ENCODE measurements at regions not wholly inside any gene's neighbourhood (a gene's known extent, or its start where the extent isn't known, plus 50 kb on each side); places are given as distances from the start of the nearest gene placed in this dataset.
"Not testable (repeated sequence)": the region's sequence is repeated elsewhere in the genome, so short reads cannot be mapped to it uniquely, and the experiment has no call there.

DNA sequence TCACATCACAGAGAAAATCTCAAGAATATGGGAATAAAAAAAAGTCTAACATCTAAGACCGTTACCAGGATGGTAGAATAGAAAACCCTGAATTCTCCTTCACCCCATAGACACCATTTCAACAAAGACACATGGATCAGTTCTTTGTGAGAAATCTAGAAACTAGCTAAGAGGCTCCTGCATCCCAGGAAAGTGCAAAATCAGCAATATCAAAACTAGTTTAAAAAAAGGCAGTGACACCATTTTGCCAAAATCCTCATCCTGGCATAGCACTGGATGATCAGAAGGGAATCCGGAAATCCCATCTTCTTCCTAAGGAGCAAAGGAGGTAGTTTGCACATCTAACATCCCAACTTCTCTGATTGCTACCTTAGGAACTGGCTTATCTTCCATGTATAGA, 88.9 kb upstream of the MAGEE2 start:
- DNase-seq: no peak

DNA sequence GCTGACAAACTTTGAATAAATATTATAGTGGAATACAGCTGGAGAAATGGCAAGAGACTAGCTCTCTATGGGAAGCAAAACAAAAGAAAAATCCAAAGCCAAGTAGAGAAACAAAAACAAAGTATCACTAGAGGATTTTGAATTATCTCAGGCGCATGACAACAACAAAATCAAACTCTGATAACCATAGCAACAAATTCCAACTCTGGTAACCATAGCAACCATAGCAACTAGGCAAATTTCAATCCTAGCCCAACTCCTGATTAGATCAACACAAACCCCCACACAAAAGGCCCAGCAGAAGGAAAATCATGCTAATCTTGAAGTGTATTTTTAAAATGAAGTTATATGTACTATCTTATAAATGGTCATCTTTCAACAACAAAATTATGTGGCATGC, 98.4 kb upstream of the MAGEE2 start:
- peak; percentile 0 for DNase-seq

GRCh38 chrX:75887833-75888232, 102.8 kb upstream of the MAGEE2 start:
- DNase-seq: no peak

- no peak for DNase-seq
These were observed 107.7 kb upstream of the MAGEE2 start for GRCh38 chrX:75892749-75893148.

DNA sequence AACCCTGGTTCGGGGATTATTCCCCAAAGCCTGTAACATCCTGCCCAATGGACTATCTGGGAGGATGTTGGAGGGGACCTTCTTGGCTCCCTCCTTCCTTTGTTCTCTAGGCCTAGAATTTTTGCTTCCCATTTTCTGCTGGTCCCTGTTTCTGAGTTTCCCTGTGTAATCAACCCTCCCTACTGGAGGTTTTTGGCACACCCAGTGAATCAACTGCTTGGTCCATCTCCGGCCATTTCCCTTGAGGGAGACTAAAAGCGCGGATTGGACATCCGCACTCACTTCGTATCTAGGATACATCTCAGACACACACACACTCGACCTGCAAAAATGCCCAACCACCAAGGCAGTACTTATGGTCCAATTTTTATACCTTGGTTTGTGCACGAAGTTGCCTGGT, 108.2 kb upstream of the MAGEE2 start:
- no peak for DNase-seq

GRCh38 chrX:75911716-75912115, 126.7 kb upstream of the MAGEE2 start:
- DNase-seq: no peak

DNA sequence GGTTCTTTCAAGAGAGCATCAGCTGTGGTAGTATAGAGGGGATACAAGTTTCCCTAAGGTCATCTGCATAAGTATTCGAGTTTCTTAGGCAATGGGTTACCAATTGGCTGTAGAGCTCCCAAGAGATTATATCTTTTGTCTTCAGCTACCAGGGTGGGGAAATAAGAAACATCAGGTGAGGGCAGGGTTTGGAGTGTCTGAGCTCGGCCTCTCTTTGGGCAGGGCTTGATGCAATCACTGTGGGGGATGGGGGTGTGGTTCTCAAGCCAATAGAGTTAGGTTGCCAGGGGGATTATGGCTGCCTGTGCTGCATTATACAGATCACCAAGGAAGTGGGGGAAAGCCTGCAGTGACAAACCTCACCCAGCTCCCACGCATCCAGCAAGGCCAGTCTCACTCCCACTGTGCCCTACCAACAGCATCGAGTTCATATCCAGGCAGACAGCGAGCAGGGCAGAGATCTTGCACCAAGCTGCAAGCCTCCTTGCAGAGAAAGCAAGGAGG, 172.1 kb upstream of the MAGEE2 start:
- no peak for DNase-seq

DNA sequence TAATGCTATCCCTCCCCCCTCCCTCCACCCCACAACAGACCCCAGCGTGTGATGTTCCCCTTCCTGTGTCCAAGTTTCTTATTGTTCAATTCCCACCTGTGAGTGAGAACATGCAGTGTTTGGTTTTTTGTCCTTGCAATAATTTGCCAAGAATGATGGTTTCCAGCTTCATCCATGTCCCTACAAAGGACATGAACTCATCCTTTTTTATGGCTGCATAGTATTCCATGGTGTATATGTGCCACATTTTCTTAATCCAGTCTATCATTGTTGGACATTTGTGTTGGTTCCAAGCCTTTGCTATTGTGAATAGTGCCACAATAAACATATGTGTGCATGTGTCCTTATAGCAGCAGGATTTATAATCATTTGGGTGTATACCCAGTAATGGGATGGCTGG, 176.3 kb upstream of the MAGEE2 start:
- DNase-seq: not testable (repeated sequence)

DNA sequence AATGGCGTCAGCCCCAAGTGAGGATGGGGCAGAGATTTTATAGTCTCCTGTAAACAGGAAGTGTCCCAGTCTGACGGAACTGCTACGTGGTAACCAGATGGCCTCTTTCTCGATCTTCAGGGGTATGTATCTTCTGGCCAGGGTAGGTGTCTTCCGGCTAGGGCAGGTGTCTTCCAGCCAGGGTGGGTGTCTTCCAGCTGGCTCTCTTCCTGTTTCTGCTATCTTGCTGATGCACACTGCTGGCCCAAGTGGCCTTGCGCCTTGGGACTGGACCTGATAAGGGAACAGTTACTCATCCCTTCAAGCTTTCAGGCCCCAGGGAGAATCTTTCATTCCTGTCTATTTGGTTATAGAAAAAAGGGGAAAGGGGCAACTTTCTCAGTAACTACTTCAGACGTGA, 178.7 kb upstream of the MAGEE2 start:
- no peak for DNase-seq

GRCh38 chrX:75968293-75968692, 183.2 kb upstream of the MAGEE2 start:
- DNase-seq: no peak

GRCh38 chrX:75986976-75987375, 185.9 kb upstream of the PBDC1 start:
- no peak for DNase-seq

- DNase-seq: no peak
These were observed 182.9 kb upstream of the PBDC1 start for GRCh38 chrX:75989806-75990590.

- DNase-seq: no peak
These were observed 175.2 kb upstream of the PBDC1 start for GRCh38 chrX:75997692-75998091.

GRCh38 chrX:76014321-76014720, 158.5 kb upstream of the PBDC1 start:
- no peak for DNase-seq

DNA sequence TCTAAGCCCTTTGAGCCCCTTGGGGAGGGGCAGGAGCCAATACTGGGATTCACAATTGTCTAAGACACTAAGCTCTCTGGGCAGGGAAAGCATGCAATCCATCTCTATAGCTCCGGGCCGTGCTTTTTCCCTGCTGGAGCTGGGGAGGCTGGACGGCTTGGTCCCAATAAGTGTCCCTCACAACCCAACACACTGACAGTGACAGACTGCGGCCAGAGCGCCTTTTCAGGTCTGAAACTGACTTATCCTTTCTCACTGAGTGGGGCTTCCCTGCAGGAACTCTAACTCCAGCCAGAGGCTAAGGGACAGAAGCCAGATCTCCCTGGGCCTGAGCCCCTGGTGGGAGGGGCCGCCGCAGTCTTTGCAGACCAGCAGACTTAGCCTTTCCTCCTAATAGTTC, 146.6 kb upstream of the PBDC1 start:
- no peak for DNase-seq

DNA sequence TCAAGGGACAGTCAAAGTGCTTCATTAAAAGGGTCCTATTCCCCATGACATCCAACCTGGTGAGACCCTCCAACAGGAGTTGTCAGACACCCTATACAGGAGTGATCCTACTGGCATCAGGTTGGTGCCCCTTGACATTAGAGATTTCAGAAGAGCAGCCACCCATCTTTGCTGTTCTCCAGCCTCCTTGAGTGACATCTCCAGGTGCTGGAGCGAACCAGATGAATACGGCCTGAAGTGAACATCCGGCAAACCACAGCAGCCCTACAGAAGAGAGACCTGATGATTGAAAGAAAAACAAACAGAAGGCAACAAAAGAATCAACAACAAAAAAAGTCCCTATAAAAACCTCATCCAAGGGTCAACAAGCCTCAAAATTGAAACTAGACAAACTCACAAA, 146.1 kb upstream of the PBDC1 start:
- no peak for DNase-seq

DNA sequence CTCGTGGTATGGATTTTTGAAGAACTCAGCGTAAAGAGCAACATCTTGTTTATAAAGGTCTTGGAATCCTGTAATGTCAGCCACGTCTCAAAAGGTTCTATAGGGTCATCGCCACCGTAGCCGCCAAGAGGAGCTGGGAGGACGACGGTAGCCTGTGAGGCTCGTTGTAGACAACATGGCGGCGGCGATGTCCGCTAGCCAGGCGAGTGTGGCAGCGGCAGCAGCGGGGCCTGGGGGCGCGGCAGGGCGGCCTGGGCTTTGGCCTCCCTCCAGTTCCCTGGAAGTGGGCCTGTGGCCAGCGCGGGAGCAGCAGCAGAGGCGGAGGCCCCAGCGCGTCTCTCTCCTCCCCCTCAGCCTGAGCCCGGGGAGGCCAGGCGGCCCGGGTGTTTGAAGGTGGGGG, 143.5 kb upstream of the PBDC1 start:
- no peak for DNase-seq

GRCh38 chrX:76064825-76065224, 108.0 kb upstream of the PBDC1 start:
- DNase-seq: no peak

DNA sequence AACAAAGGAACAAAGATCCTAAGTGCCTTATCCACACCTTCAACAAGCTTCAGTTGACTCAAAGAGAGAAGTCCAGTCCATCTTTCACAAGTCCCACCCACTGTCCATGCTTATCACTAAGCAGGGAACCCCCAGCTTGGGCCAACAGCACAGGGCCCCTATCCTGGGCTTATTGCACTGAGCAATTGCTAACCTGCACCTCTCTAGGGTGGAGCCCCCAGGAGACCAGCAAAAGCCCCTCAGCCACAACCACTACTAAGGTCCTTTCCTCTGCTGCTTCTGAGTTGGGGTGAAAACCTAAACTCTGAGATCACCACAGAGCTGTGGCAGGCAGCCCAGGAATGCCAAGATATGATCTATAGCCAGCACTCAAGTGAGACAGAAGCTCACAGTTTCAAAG, 96.7 kb upstream of the PBDC1 start:
- no peak for DNase-seq

DNA sequence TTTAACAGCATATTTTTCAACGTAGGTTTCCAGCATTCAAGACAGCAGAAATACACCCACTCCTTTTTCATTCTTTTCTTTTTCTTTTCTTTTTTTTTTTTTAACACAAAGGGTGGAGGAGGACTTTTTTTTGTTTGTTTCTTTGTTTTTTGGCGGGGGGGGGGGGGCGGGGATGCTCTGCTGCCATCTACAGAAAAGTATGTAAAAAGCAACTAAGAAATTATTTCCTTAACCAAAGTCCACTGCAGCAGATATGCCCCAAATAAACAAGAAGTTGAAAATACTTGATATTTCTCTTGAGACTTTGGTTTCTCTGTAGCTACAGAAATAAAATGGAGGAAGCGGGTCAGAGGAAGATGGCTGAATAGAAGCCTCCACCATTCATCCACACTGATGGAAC, 63.2 kb upstream of the PBDC1 start:
- DNase-seq: no peak

All from tongue (tissue), 1 donor.